ENCODE measurements at regions not wholly inside any gene's neighbourhood (a gene's known extent, or its start where the extent isn't known, plus 50 kb on each side); places are given as distances from the start of the nearest gene placed in this dataset.

DNA sequence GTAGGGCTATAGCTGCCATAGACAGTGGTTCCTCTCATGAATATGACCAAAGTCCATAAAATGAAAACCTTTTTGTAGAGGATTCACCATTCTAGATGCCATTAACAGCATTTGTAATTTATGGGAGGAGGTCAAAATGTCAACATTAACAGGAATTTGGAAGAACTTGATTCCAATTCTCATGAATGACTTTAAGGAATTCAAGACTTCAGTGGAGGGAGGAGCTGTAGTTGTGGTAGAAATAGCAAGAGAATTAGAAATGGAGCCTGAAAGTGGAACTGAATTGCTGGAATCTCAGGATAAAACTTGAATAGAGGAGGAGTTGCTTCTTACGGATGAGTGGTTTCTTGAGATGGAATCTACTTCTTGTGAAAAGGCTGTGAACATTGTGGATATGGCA, 65.4 kb upstream of the ESRRG start:
- DNase-seq (ENCODE audit: insufficient read length, low spot score): no peak
- no peak for TF ChIP-seq PAX5 (IDR thresholded peaks at IDR 0.05; ENCODE audit: insufficient read depth, low read length, severe bottlenecking)
- no peak for TF ChIP-seq POLR2A (IDR thresholded peaks at IDR 0.05; ENCODE audit: low read depth, low read length)
- TF ChIP-seq SPI1 (IDR thresholded peaks at IDR 0.05; ENCODE audit: low read depth, low read length): no peak
- no peak for TF ChIP-seq TAF1 (IDR thresholded peaks at IDR 0.05; ENCODE audit: low read depth, low read length)
- no peak for TF ChIP-seq POU2F2 (IDR thresholded peaks at IDR 0.05; ENCODE audit: low read depth, low read length)
- no peak for TF ChIP-seq POLR2AphosphoS5 (IDR thresholded peaks at IDR 0.05; ENCODE audit: low read depth, low read length)

GRCh38 chr1:216785737-216786136, 62.5 kb upstream of the ESRRG start:
- no peak for DNase-seq (ENCODE audit: insufficient read length, low spot score)
- FAIRE-seq: no peak
- no peak for TF ChIP-seq POLR2AphosphoS5 (IDR thresholded peaks at IDR 0.05; ENCODE audit: low read depth, low read length)
- TF ChIP-seq TAF1 (IDR thresholded peaks at IDR 0.05; ENCODE audit: low read depth, low read length): no peak
- TF ChIP-seq POU2F2 (IDR thresholded peaks at IDR 0.05; ENCODE audit: low read depth, low read length): no peak
- no peak for TF ChIP-seq PAX5 (IDR thresholded peaks at IDR 0.05; ENCODE audit: insufficient read depth, low read length, severe bottlenecking)
- TF ChIP-seq POLR2A (IDR thresholded peaks at IDR 0.05; ENCODE audit: low read depth, low read length): no peak

More for the DNA sequence above, 65.4 kb upstream of the ESRRG start:
- no peak for FAIRE-seq

DNA sequence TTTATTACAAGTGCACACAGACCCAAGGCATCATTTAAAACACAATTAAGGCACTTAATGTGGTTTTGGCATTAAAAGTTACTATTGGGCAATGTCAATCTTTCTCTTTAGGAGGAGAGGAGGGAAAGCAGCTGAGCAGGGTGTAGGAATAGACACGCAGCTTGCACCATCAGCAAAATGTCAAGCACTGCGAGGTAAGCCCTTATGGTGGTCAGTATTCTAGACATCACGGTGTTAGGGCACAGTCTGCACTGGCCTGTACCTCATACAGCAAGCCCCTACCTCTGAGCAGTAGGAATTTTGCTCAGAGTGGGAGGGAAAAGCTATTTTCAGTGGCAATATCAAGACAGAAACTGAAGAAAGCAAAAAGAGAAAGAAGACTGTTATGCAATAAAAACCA, 62.0 kb upstream of the ESRRG start:
- FAIRE-seq: no peak

GRCh38 chr1:216779686-216780085, 56.5 kb upstream of the ESRRG start:
- no peak for FAIRE-seq
- TF ChIP-seq POLR2AphosphoS5 (IDR thresholded peaks at IDR 0.05; ENCODE audit: low read depth, low read length) (no peak), PAX5 (IDR thresholded peaks at IDR 0.05; ENCODE audit: insufficient read depth, low read length, severe bottlenecking) (no peak), SPI1 (IDR thresholded peaks at IDR 0.05; ENCODE audit: low read depth, low read length) (no peak), POU2F2 (IDR thresholded peaks at IDR 0.05; ENCODE audit: low read depth, low read length) (no peak), POLR2A (IDR thresholded peaks at IDR 0.05; ENCODE audit: low read depth, low read length) (no peak), TAF1 (IDR thresholded peaks at IDR 0.05; ENCODE audit: low read depth, low read length) (no peak)
- DNase-seq (ENCODE audit: insufficient read length, low spot score): no peak

More for the DNA sequence above, 62.0 kb upstream of the ESRRG start:
- TF ChIP-seq PAX5 (IDR thresholded peaks at IDR 0.05; ENCODE audit: insufficient read depth, low read length, severe bottlenecking) (no peak), SPI1 (IDR thresholded peaks at IDR 0.05; ENCODE audit: low read depth, low read length) (no peak), POU2F2 (IDR thresholded peaks at IDR 0.05; ENCODE audit: low read depth, low read length) (no peak), TAF1 (IDR thresholded peaks at IDR 0.05; ENCODE audit: low read depth, low read length) (no peak), POLR2AphosphoS5 (IDR thresholded peaks at IDR 0.05; ENCODE audit: low read depth, low read length) (no peak), POLR2A (IDR thresholded peaks at IDR 0.05; ENCODE audit: low read depth, low read length) (no peak)
- no peak for DNase-seq (ENCODE audit: insufficient read length, low spot score)

- no peak for TF ChIP-seq POU2F2 (IDR thresholded peaks at IDR 0.05; ENCODE audit: low read depth, low read length)
- no peak for TF ChIP-seq SPI1 (IDR thresholded peaks at IDR 0.05; ENCODE audit: low read depth, low read length)
- no peak for TF ChIP-seq TAF1 (IDR thresholded peaks at IDR 0.05; ENCODE audit: low read depth, low read length)
- no peak for TF ChIP-seq PAX5 (IDR thresholded peaks at IDR 0.05; ENCODE audit: insufficient read depth, low read length, severe bottlenecking)
- TF ChIP-seq POLR2AphosphoS5 (IDR thresholded peaks at IDR 0.05; ENCODE audit: low read depth, low read length): no peak
- TF ChIP-seq POLR2A (IDR thresholded peaks at IDR 0.05; ENCODE audit: low read depth, low read length): no peak
- DNase-seq (ENCODE audit: insufficient read length, low spot score): no peak
- FAIRE-seq: no peak
Measured at GRCh38 chr1:216778737-216779136, 55.5 kb upstream of the ESRRG start.

DNA sequence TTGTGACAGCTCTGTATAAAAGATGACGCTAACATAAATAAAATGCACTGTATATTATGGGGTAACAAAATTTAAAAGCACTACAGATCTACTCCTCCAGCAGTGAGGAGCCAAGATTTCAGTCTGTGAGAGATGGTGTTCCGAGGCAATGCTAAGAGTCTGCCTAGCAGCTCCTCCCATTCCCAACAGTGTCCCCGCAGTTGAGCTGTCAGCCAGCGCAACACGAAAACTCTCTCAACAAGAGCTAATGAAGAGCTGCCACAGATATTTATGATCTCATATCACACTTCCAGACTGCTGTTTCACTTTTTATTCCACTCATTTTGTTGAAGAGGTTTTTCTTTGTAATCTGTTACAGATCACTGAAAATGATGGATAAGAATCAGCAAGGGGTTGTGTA, 53.9 kb upstream of the ESRRG start:
- FAIRE-seq: no peak
- no peak for DNase-seq (ENCODE audit: insufficient read length, low spot score)
- TF ChIP-seq POLR2A (IDR thresholded peaks at IDR 0.05; ENCODE audit: low read depth, low read length) (no peak), SPI1 (IDR thresholded peaks at IDR 0.05; ENCODE audit: low read depth, low read length) (no peak), TAF1 (IDR thresholded peaks at IDR 0.05; ENCODE audit: low read depth, low read length) (no peak), PAX5 (IDR thresholded peaks at IDR 0.05; ENCODE audit: insufficient read depth, low read length, severe bottlenecking) (no peak), POU2F2 (IDR thresholded peaks at IDR 0.05; ENCODE audit: low read depth, low read length) (no peak), POLR2AphosphoS5 (IDR thresholded peaks at IDR 0.05; ENCODE audit: low read depth, low read length) (no peak)

Measured in GM12891 (cell line).